ENCODE measurements at regions not wholly inside any gene's neighbourhood (a gene's known extent, or its start where the extent isn't known, plus 50 kb on each side); places are given as distances from the start of the nearest gene placed in this dataset.
A peak's percentile ranks its signal among the peaks of the same experiment; 100 is the strongest.

DNA sequence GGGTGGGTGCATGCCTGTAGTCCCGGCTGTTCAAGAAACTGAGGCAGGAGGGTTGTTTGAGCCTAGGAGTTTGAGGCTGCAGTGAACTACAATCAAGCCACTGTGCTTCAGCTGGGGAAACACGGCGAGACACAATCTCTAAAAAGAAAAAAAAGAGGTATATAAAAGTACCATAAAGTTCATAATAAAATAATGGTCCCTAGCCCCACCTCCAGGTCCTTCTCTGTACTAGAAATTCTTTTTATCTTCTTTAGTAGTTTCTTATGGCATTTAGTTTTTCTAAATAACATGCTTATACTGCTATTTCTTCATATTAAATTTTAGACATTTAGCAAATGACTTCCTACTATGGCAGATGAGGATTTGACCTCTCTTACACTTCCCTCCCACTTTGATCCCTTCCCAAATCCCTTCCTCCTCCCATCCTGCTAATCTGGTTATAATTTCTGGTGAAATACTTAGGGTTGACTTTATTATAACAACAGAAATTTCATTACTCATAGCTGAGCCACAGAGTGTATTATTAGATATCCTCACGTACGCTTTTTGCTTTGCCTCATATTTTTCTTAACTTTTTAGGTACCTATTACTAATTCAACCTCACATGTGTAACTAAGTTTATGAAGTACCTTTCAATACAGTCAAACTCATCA, 94.7 kb downstream of the SLC41A2 start:
- no peak for DNase-seq (ENCODE audit: low read depth)

DNA sequence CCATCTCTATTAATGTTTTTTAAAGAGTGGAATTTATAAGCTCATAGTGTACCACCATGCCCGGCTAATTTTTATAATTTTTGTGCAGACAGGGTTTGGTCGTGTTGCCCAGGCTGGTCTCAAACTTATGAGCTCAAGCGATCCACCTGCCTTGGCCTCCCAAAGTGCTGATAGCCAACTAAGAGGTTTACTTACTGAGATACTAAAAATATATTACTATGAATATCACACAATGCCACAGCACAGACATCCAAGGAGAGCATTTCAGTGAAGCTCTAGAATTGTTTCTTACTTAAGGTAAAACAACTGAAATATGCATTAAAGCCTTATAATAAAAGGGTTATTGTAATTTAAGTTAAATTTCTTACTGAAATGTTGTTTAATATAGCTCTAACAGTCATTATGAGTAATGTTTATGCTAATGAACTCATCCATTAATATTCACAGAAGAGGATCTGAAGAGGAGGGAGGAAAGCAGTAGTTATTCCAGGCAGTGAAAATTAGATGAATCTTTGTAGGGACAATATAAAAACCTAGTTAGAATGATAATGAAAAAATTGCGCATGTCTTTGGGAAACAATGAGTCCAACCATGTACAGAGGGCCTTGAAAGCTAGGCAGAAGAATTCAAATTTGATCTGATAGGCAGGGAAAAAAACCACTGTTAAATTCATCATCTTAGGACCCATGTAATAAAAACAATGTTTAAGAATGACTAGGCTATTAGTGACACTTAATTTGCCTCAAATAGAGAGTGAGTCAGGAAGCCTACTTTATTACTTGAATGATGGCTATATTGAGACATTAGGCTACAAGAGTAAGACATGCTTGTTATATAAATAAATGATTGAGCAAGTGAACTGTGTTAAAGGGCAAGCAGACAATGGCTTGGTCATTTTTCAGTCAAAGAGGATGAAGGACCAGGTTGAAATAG, 99.2 kb downstream of the SLC41A2 start:
- TF ChIP-seq, protein P1, sequence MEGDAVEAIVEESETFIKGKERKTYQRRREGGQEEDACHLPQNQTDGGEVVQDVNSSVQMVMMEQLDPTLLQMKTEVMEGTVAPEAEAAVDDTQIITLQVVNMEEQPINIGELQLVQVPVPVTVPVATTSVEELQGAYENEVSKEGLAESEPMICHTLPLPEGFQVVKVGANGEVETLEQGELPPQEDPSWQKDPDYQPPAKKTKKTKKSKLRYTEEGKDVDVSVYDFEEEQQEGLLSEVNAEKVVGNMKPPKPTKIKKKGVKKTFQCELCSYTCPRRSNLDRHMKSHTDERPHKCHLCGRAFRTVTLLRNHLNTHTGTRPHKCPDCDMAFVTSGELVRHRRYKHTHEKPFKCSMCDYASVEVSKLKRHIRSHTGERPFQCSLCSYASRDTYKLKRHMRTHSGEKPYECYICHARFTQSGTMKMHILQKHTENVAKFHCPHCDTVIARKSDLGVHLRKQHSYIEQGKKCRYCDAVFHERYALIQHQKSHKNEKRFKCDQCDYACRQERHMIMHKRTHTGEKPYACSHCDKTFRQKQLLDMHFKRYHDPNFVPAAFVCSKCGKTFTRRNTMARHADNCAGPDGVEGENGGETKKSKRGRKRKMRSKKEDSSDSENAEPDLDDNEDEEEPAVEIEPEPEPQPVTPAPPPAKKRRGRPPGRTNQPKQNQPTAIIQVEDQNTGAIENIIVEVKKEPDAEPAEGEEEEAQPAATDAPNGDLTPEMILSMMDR (IDR thresholded peaks at IDR 0.05; ENCODE audit: insufficient read depth, low read depth, low read length), result no peak
- DNase-seq (ENCODE audit: low read depth), result peak; percentile 39
- no peak overlapping the region for H3K4me3 ChIP-seq (ENCODE audit: low read depth, low read length)

More for the DNA sequence above, 94.7 kb downstream of the SLC41A2 start:
- TF ChIP-seq, protein P1 (IDR thresholded peaks at IDR 0.05; ENCODE audit: insufficient read depth, low read depth, low read length), result no peak
- H3K4me3 ChIP-seq (ENCODE audit: low read depth, low read length), result no peak overlapping the region

DNA sequence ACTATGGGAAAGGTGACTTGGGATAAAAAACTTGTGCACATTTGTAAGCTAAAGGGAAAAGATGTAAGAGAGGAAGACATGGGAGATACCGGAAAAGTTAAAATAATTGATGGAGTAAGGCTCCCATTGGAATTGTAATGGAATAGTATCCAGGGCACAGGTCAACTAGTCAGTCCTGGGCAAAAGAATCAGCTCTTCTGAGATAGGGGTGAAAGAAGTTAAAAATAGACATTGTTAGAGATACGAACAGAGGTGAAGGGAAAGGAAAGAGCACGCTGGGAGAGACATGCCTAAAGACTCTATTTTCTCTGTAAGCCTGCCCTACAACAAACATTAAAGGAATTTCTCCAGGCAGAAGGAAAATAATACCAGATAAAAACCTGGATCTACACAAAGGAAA, 101.6 kb downstream of the SLC41A2 start:
- TF ChIP-seq, protein P1 (IDR thresholded peaks at IDR 0.05; ENCODE audit: insufficient read depth, low read depth, low read length), result no peak
- no peak for DNase-seq (ENCODE audit: low read depth)
- H3K4me3 ChIP-seq (ENCODE audit: low read depth, low read length), result no peak overlapping the region

DNA sequence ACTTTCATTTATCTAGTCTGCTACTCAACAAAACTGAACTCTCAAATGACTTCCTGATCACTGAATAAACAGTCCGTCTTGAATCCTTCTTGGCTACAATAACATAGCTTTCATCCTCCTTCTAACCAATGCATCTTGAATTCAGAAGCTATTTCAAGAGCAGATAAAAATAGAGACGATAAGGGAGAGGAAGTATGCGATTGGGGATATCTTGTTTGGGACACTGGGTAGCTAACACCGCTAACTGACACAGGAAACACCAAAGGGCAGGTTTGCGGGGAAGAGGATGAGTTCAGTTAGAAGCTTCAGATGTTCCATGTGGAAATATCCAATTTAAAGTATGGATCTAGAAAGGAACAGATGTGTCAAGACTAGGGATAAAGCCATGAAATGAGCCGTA, 102.5 kb downstream of the SLC41A2 start:
- TF ChIP-seq, protein P1 (IDR thresholded peaks at IDR 0.05; ENCODE audit: insufficient read depth, low read depth, low read length), result no peak
- no peak overlapping the region for H3K4me3 ChIP-seq (ENCODE audit: low read depth, low read length)
- no peak for DNase-seq (ENCODE audit: low read depth)

DNA sequence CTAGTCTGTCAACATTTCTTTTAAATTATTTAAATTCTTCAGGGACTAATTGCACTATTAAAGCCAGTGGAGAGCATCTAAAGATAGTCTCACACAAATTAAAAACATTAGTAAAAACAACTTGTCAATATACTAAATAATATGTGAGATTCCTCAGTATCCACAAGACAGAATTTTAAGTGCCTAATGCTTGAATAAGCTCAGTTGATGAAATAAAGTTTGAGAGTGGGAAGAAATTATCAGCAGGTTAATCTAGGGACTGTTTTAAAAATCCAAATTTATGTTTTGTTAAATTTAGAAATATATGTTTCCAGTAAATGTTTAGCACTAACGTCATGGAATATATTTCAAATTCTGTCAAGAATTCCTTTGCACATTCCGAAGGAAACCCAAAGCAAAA, 105.2 kb downstream of the SLC41A2 start:
- no peak overlapping the region for H3K4me3 ChIP-seq (ENCODE audit: low read depth, low read length)
- no peak for DNase-seq (ENCODE audit: low read depth)
- TF ChIP-seq, protein P1 (IDR thresholded peaks at IDR 0.05; ENCODE audit: insufficient read depth, low read depth, low read length), result no peak

DNA sequence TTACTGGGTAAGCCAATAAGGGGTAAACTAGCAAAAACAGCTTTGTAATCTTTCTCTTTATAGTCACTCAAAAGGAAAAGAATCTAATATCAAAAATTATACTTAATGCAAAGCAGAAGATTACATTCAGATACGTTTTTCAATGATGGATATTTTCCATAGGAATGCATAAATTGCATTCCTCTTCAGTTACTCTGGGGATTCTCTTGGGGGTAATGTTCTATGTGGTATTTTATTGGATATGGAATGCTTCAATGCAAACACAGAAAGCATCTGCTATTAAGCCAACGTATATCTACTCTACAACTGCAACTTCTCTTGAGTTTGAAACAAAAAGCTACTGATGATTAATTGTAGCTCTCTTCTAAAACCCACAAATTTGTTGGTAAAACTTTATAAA, 106.0 kb downstream of the SLC41A2 start:
- TF ChIP-seq, protein P1 (IDR thresholded peaks at IDR 0.05; ENCODE audit: insufficient read depth, low read depth, low read length), result no peak
- H3K4me3 ChIP-seq (ENCODE audit: low read depth, low read length), result no peak overlapping the region
- DNase-seq (ENCODE audit: low read depth), result no peak
